Astrocyte (in vitro differentiated cells and primary cell): ENCODE measurements at regions not wholly inside any gene's neighbourhood (a gene's known extent, or its start where the extent isn't known, plus 50 kb on each side); places are given as distances from the start of the nearest gene placed in this dataset.
A peak's percentile ranks its signal among the peaks of the same experiment; 100 is the strongest.

Source experiments
- DNase-seq: peaks from one replicate; pipeline ENCODE4 v3.0.0-alpha.2; 2010; ENCODE audit warnings: low read depth
- FAIRE-seq: peaks from 2 replicates; lab custom pipeline; 2011; peaks lifted over from hg19 to GRCh38; lab: Jason Lieb, UNC
- H2AFZ ChIP-seq: 2 replicates; pipeline ENCODE4 v1.6.0; 2012; ENCODE audit warnings: low read depth, low read length, inconsistent platforms
- H3K27ac ChIP-seq: 2 replicates; pipeline ENCODE4 v1.5.1; 2011; ENCODE audit warnings: low read depth, low read length, inconsistent platforms
- H3K27me3 ChIP-seq: 2 replicates; pipeline ENCODE4 v1.6.0; 2011; ENCODE audit warnings: low read length, inconsistent platforms; ENCODE audit not compliant: insufficient read depth
- H3K36me3 ChIP-seq: 2 replicates; pipeline ENCODE4 v1.5.1; 2011; ENCODE audit warnings: low read length, inconsistent platforms; ENCODE audit not compliant: insufficient read depth
- H3K4me1 ChIP-seq: 2 replicates; pipeline ENCODE4 v1.5.1; 2011; ENCODE audit warnings: low read length, inconsistent platforms; ENCODE audit not compliant: insufficient read depth
- H3K4me2 ChIP-seq: 2 replicates; pipeline ENCODE4 v1.6.0; 2012; ENCODE audit warnings: low read length, inconsistent platforms
- H3K4me3 ChIP-seq: 2 replicates; pipeline ENCODE4 v1.5.1; 2011; ENCODE audit warnings: low read depth, mild to moderate bottlenecking, low read length, inconsistent platforms; ENCODE audit not compliant: insufficient read depth
- H3K79me2 ChIP-seq: 2 replicates; pipeline ENCODE4 v1.6.0; 2012; ENCODE audit warnings: mild to moderate bottlenecking, low read length, inconsistent platforms; ENCODE audit not compliant: insufficient read depth
- H3K9ac ChIP-seq: 2 replicates; pipeline ENCODE4 v1.6.0; 2012; ENCODE audit warnings: mild to moderate bottlenecking, low read length, inconsistent platforms
- H3K9me3 ChIP-seq: 2 replicates; pipeline ENCODE4 v1.5.1; 2012; ENCODE audit warnings: low read depth, mild to moderate bottlenecking, low read length, inconsistent platforms; ENCODE audit not compliant: insufficient read depth
- H4K20me1 ChIP-seq: 2 replicates; pipeline ENCODE4 v1.6.0; 2012; ENCODE audit warnings: low read length, inconsistent platforms; ENCODE audit not compliant: insufficient read depth
- H3K27ac Mint-ChIP-seq: one replicate; pipeline ENCODE4 v1.8.0; 2021; ENCODE audit warnings: mild to moderate bottlenecking, mixed read lengths; ENCODE audit not compliant: unreplicated experiment
- H3K27me3 Mint-ChIP-seq: one replicate; pipeline ENCODE4 v1.8.0; 2021; ENCODE audit warnings: low read depth, mixed read lengths; ENCODE audit not compliant: unreplicated experiment
- H3K36me3 Mint-ChIP-seq: one replicate; pipeline ENCODE4 v1.8.0; 2021; ENCODE audit warnings: low read depth, mixed read lengths; ENCODE audit not compliant: unreplicated experiment
- H3K4me1 Mint-ChIP-seq: one replicate; pipeline ENCODE4 v1.8.0; 2021; ENCODE audit warnings: low read depth, mixed read lengths; ENCODE audit not compliant: unreplicated experiment
- H3K4me3 Mint-ChIP-seq: one replicate; pipeline ENCODE4 v1.8.0; 2021; ENCODE audit warnings: mild to moderate bottlenecking, moderate library complexity, mixed read lengths; ENCODE audit not compliant: unreplicated experiment
- H3K9me3 Mint-ChIP-seq: one replicate; pipeline ENCODE4 v1.8.0; 2021; ENCODE audit warnings: mild to moderate bottlenecking, mixed read lengths; ENCODE audit not compliant: unreplicated experiment
- CTCF ChIP-seq: IDR thresholded peaks from 2 replicates; pipeline ENCODE4 v1.5.1; 2011; ENCODE audit warnings: low read depth, mild to moderate bottlenecking, inconsistent platforms, low read length, moderate library complexity; ENCODE audit not compliant: insufficient read depth
- EZH2 ChIP-seq: IDR thresholded peaks from 2 replicates; pipeline ENCODE4 v1.6.1; 2012; ENCODE audit warnings: mild to moderate bottlenecking, low read length, inconsistent platforms; ENCODE audit not compliant: insufficient read depth

- H3K4me3 Mint-ChIP-seq, result no peak overlapping the region
- H3K9me3 ChIP-seq, result no peaks in the 10 kb centered on the region
- no peaks in the 10 kb centered on the region for H3K27me3 Mint-ChIP-seq
- H3K9ac ChIP-seq, result no peak overlapping the region
- TF ChIP-seq EZH2 (no peak), CTCF (no peak)
- no peaks in the 10 kb centered on the region for H3K79me2 ChIP-seq
- no peaks in the 10 kb centered on the region for H3K4me1 ChIP-seq
- no peak overlapping the region for H3K4me2 ChIP-seq
- H3K27me3 ChIP-seq, result no peaks in the 10 kb centered on the region
- no peak overlapping the region for H3K27ac Mint-ChIP-seq
- FAIRE-seq (no peak), DNase-seq (peak; percentile 1)
- H3K27ac ChIP-seq, result no peak overlapping the region
- no peaks in the 10 kb centered on the region for H3K9me3 Mint-ChIP-seq
- H3K4me3 ChIP-seq, result no peak overlapping the region
- no peaks in the 10 kb centered on the region for H3K36me3 ChIP-seq
- no peaks in the 10 kb centered on the region for H4K20me1 ChIP-seq
- peaks cover 8% of the 10 kb centered on the region for H3K4me1 Mint-ChIP-seq
- H2AFZ ChIP-seq, result no peak overlapping the region
- no peaks in the 10 kb centered on the region for H3K36me3 Mint-ChIP-seq
These were observed 54.5 kb upstream of the ARL14 start for GRCh38 chr3:160622263-160623045.

GRCh38 chr3:160618878-160619277, 53.5 kb upstream of the KPNA4 start:
- H4K20me1 ChIP-seq, result no peaks in the 10 kb centered on the region
- Mint-ChIP-seq H3K4me1 (peaks cover 21% of the 10 kb centered on the region), H3K36me3 (no peaks in the 10 kb centered on the region), H3K27me3 (no peaks in the 10 kb centered on the region), H3K9me3 (no peaks in the 10 kb centered on the region), H3K27ac (no peak overlapping the region), H3K4me3 (no peak overlapping the region)
- H3K27me3 ChIP-seq, result no peaks in the 10 kb centered on the region
- no peak for DNase-seq
- H3K4me3 ChIP-seq, result no peak overlapping the region
- H3K27ac ChIP-seq, result no peak overlapping the region
- H3K9me3 ChIP-seq, result no peaks in the 10 kb centered on the region
- no peak for FAIRE-seq
- no peaks in the 10 kb centered on the region for H3K79me2 ChIP-seq
- no peak overlapping the region for H2AFZ ChIP-seq
- peaks cover 10% of the 10 kb centered on the region for H3K4me1 ChIP-seq
- H3K36me3 ChIP-seq, result no peaks in the 10 kb centered on the region
- TF ChIP-seq CTCF, result no peak
- TF ChIP-seq EZH2, result no peak
- no peak overlapping the region for H3K9ac ChIP-seq
- H3K4me2 ChIP-seq, result no peak overlapping the region

GRCh38 chr3:160618363-160618762, 53.0 kb upstream of the KPNA4 start:
- Histone ChIP-seq H3K4me2 (no peak overlapping the region), H2AFZ (no peak overlapping the region), H4K20me1 (no peaks in the 10 kb centered on the region), H3K9ac (no peak overlapping the region), H3K27me3 (no peaks in the 10 kb centered on the region), H3K36me3 (no peaks in the 10 kb centered on the region), H3K4me3 (no peak overlapping the region), H3K79me2 (no peaks in the 10 kb centered on the region), H3K27ac (no peak overlapping the region), H3K9me3 (no peaks in the 10 kb centered on the region), H3K4me1 (peaks cover 10% of the 10 kb centered on the region)
- H3K27ac Mint-ChIP-seq, result no peak overlapping the region
- H3K4me1 Mint-ChIP-seq, result peaks cover 21% of the 10 kb centered on the region
- no peaks in the 10 kb centered on the region for H3K36me3 Mint-ChIP-seq
- H3K9me3 Mint-ChIP-seq, result no peaks in the 10 kb centered on the region
- FAIRE-seq (no peak), DNase-seq (no peak)
- TF ChIP-seq EZH2 (no peak), CTCF (no peak)
- no peaks in the 10 kb centered on the region for H3K27me3 Mint-ChIP-seq
- H3K4me3 Mint-ChIP-seq, result no peak overlapping the region
